Karpas-422 (cell line): ENCODE measurements at regions not wholly inside any gene's neighbourhood (a gene's known extent, or its start where the extent isn't known, plus 50 kb on each side); places are given as distances from the start of the nearest gene placed in this dataset.
"Not testable (repeated sequence)": the region's sequence is repeated elsewhere in the genome, so short reads cannot be mapped to it uniquely, and the experiment has no call there.

Source experiments
- DNase-seq: peaks from one replicate; pipeline ENCODE4 v3.0.0-alpha.2; 2015
- H2AFZ ChIP-seq: fragments of 200-600 bp; sonication (generic); 2 replicates; pipeline ENCODE4 v1.6.1; 2014; ENCODE audit warnings: antibody characterized with exemption, low read length, mixed read lengths
- H3K27ac ChIP-seq: fragments of 200-600 bp; sonication (generic); 2 replicates; pipeline ENCODE4 v1.5.1; 2014; ENCODE audit warnings: mild to moderate bottlenecking, low read length, moderate library complexity
- H3K27me3 ChIP-seq: fragments of 200-600 bp; sonication (generic); 2 replicates; pipeline ENCODE4 v1.6.1; 2014; ENCODE audit warnings: low read length, mixed read lengths
- H3K36me3 ChIP-seq: fragments of 200-600 bp; sonication (generic); 2 replicates; pipeline ENCODE4 v1.6.1; 2014; ENCODE audit warnings: low read length, mixed read lengths; ENCODE audit not compliant: insufficient read depth
- H3K4me1 ChIP-seq: fragments of 200-600 bp; sonication (generic); 2 replicates; pipeline ENCODE4 v1.6.1; 2014; ENCODE audit warnings: mild to moderate bottlenecking, low read length, mixed read lengths
- H3K4me2 ChIP-seq: fragments of 200-600 bp; sonication (generic); 2 replicates; pipeline ENCODE4 v1.6.1; 2014; ENCODE audit warnings: low read length, low read depth, mild to moderate bottlenecking; ENCODE audit not compliant: poor library complexity, severe bottlenecking
- H3K4me3 ChIP-seq: fragments of 200-600 bp; sonication (generic); 2 replicates; pipeline ENCODE4 v1.5.1; 2014; ENCODE audit warnings: mild to moderate bottlenecking, antibody characterized with exemption, low read length, mixed read lengths
- H3K79me2 ChIP-seq: fragments of 200-600 bp; sonication (generic); 2 replicates; pipeline ENCODE4 v1.6.1; 2014; ENCODE audit warnings: mild to moderate bottlenecking, low read length, mixed read lengths
- H3K9ac ChIP-seq: fragments of 200-600 bp; sonication (generic); 2 replicates; pipeline ENCODE4 v1.6.0; 2014; ENCODE audit warnings: low read length
- H3K9me2 ChIP-seq: fragments of 200-600 bp; sonication (generic), shearing (Covaris generic); replicated peaks from 2 replicates; pipeline ENCODE4 v1.6.0; 2014; ENCODE audit warnings: mild to moderate bottlenecking, low read length, moderate library complexity; ENCODE audit not compliant: insufficient read depth
- H3K9me3 ChIP-seq: fragments of 300-700, 200-600 bp; sonication (generic); 2 replicates; pipeline ENCODE4 v1.6.1; 2014; ENCODE audit warnings: low read length, mixed read lengths
- H4K20me1 ChIP-seq: fragments of 200-600 bp; sonication (generic); 2 replicates; pipeline ENCODE4 v1.6.1; 2014; ENCODE audit warnings: mild to moderate bottlenecking, antibody characterized with exemption, low read length, low read depth; ENCODE audit not compliant: insufficient read depth

DNA sequence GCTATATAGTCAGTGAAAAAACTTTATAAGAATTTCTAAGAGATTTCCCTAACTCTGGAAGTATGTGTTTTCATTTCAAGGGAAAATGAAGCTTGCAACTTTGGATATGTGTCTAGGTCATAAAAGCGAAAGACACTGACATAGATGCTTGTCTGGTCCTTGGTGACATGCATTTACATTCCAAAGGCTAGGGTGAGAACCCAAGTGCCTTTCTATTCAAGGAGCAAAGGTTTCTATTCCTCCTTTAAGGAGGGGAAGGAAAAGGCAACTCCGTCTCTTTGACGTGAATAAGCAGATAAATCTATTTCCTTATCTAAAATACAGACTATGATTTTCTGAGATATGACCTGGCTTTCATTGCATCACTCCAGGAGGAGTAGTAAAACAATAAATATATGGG, 261.1 kb downstream of the CDH7 start:
- no peak for DNase-seq
- Histone ChIP-seq H3K79me2 (no peaks in the 10 kb centered on the region), H3K27me3 (no peaks in the 10 kb centered on the region), H3K9me2 (no peaks in the 10 kb centered on the region), H2AFZ (no peak overlapping the region), H3K36me3 (no peaks in the 10 kb centered on the region), H3K4me1 (no peaks in the 10 kb centered on the region), H4K20me1 (no peaks in the 10 kb centered on the region), H3K9me3 (peaks cover 74% of the 10 kb centered on the region), H3K4me3 (no peak overlapping the region), H3K4me2 (no peak overlapping the region), H3K9ac (no peak overlapping the region), H3K27ac (no peak overlapping the region)

DNA sequence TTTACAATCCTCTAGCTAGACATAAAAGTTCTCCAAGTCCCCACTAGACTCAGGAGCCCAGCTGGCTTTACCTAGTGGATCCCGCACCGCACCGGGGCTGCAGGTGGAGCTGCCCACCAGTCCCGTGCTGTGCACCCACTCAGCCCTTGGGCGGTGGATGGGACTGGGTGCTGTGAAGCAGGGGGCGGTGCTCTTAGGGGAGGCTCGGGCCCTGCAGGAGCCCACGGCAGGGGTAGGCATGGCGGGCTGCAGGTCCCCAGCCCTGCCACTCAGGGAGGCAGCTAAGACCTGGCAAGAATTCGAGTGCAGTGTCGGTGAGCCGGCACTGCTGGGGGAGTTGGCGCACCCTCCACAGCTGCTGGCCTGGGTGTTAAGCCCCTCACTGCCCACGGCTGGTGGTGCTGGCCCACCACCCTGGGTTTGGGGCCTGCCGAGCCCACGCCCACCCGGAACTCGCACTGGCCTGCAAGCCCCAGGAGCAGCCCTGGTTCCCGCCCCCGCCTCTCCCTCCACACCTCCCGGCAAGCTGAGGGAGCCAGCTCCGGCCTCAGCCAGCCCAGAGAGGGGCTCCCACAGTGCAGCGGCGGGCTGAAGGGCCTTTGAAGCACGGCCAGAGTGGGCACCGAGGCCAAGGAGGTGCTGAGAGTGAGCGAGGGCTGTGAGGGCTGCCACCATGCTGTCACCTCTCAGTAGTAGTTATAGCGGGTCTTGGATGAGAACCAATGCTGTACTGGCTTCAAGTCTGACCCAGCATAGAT, 255.2 kb downstream of the CDH7 start:
- no peaks in the 10 kb centered on the region for H3K4me1 ChIP-seq
- H3K9me3 ChIP-seq, result peaks cover 65% of the 10 kb centered on the region
- DNase-seq, result no peak

DNA sequence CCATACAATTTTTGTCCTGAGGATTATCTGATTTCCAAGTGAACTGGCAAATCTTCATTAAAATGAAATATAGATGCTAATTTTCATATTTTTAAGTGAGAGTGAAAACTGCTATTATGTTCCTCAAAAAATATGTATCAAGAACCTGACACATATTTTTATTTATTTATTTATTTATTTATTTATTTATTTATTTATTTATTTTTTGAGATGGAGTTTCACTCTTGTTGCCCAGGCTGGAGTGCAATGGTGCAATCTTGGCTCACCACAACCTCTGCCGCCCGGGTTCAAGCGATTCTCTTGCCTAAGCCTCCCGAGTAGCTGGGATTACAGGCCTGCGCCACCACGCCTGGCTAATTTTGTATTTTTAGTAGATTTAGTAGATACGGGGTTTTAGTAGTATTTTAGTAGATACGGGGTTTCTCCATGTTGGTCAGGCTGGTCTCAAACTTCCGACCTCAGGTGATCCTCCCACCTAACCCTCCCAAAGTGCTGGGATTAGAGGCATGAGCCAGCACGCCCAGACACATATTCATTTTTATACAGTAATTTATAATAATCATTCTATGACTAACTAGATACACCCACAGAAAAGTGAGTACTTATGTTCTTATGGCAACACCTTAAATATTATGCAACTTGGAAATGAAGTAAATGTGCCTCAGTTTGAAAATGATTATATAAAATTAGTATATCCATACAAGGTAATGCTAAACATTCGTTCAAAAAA, 248.3 kb downstream of the CDH7 start:
- H3K4me1 ChIP-seq, H3K27me3 ChIP-seq, H3K9ac ChIP-seq, H3K27ac ChIP-seq, H3K9me2 ChIP-seq, H3K79me2 ChIP-seq, DNase-seq, H2AFZ ChIP-seq, H4K20me1 ChIP-seq, H3K4me3 ChIP-seq, H3K4me2 ChIP-seq, H3K36me3 ChIP-seq: not testable (repeated sequence)
- H3K9me3 ChIP-seq, result peaks cover 66% of the 10 kb centered on the region

More for the DNA sequence above, 255.2 kb downstream of the CDH7 start:
- Histone ChIP-seq H3K36me3 (no peaks in the 10 kb centered on the region), H3K9me2 (no peaks in the 10 kb centered on the region), H2AFZ (no peak overlapping the region), H3K4me2 (no peak overlapping the region), H3K27me3 (no peaks in the 10 kb centered on the region), H4K20me1 (no peaks in the 10 kb centered on the region), H3K9ac (no peak overlapping the region), H3K4me3 (no peak overlapping the region), H3K79me2 (no peaks in the 10 kb centered on the region), H3K27ac (no peak overlapping the region)

DNA sequence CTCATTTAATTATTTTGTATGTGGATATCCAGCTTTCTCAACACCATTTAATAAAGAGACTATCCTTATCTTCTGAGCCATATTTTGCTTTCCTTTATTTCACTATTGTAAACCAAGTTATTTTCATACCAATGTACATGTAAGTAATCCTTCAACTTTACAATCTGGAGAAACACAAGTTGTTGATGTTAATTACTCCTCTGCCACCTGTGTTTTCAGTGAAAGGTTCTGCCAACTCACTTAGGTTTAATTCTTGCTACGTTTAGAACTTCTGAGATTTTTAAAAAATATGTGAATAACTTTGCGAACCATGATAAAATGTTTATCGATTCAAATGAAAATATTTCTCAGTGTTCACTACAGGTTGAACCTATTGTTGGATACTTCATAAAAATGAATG, 244.4 kb downstream of the CDH7 start:
- no peaks in the 10 kb centered on the region for H4K20me1 ChIP-seq
- H3K27me3 ChIP-seq, result no peaks in the 10 kb centered on the region
- no peak overlapping the region for H3K4me3 ChIP-seq
- H3K4me2 ChIP-seq, result no peak overlapping the region
- H3K4me1 ChIP-seq, result no peaks in the 10 kb centered on the region
- H3K9me3 ChIP-seq, result peaks cover 58% of the 10 kb centered on the region
- no peak for DNase-seq
- no peak overlapping the region for H2AFZ ChIP-seq
- no peaks in the 10 kb centered on the region for H3K9me2 ChIP-seq
- H3K79me2 ChIP-seq, result no peaks in the 10 kb centered on the region
- no peak overlapping the region for H3K27ac ChIP-seq
- H3K9ac ChIP-seq, result no peak overlapping the region
- no peaks in the 10 kb centered on the region for H3K36me3 ChIP-seq

DNA sequence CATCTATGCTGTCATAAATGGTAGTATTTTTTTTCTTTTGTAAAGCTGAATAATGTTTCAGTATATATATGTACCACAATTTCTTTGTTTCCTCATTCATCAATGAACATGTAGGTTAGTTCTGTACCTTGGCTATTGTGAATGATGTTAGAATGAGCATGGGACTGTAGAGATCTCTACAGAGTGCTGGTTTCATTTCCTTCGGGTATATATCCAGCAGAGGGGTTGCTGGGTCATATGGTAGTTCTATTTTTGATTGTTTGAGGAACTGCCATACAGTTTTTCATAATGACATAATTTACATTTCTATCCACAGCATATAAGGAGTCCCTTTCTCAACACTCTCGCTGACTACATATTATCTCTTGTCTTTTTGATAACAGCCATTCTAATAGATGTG, 243.5 kb downstream of the CDH7 start:
- no peak for DNase-seq
- Histone ChIP-seq H3K27ac (no peak overlapping the region), H3K4me1 (no peaks in the 10 kb centered on the region), H3K4me2 (no peak overlapping the region), H4K20me1 (no peaks in the 10 kb centered on the region), H2AFZ (no peak overlapping the region), H3K79me2 (no peaks in the 10 kb centered on the region), H3K9me3 (peaks cover 55% of the 10 kb centered on the region), H3K27me3 (no peaks in the 10 kb centered on the region), H3K4me3 (no peak overlapping the region), H3K36me3 (no peaks in the 10 kb centered on the region), H3K9me2 (no peaks in the 10 kb centered on the region), H3K9ac (no peak overlapping the region)

DNA sequence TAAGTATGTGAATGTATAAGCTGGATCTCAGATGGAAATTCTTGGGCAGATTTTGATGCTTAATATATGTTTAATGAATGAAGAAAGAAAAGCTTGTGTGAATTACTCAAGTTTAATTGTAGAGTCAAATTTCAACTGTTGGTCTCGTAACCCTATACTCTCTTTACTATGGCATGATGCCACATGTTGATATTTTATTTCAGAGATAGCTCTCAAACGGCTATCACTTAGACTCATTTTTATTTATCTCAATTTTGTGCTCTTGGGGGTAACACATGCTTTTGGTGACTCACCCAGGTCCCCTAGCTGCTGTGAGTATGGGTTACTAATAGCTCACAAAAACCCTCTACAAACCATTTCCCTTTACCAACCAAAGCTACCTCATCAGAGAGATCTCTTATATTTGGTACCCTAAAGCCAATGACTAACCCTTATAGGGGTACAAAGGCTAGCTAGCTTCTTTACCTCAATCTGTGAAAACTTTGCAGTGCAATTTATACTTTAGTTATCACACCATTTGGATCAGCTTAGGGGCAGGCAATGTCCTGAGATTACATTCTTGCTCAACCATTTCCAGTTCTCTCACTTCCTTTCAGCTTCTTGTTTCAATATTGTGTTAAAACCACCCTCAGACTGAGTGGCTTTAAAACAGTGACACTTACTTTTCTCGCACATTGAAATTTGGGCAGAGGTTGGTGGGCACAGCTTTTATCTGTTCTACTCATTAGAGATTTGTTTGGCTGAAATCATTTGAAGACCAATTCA, 240.3 kb downstream of the CDH7 start:
- no peak for DNase-seq
- Histone ChIP-seq H3K9me2 (no peaks in the 10 kb centered on the region), H3K9me3 (peaks cover 53% of the 10 kb centered on the region), H3K27ac (no peak overlapping the region), H3K79me2 (no peaks in the 10 kb centered on the region), H4K20me1 (no peaks in the 10 kb centered on the region), H3K27me3 (no peaks in the 10 kb centered on the region), H3K4me1 (no peaks in the 10 kb centered on the region), H3K9ac (no peak overlapping the region), H3K36me3 (no peaks in the 10 kb centered on the region), H2AFZ (no peak overlapping the region), H3K4me3 (no peak overlapping the region), H3K4me2 (no peak overlapping the region)

DNA sequence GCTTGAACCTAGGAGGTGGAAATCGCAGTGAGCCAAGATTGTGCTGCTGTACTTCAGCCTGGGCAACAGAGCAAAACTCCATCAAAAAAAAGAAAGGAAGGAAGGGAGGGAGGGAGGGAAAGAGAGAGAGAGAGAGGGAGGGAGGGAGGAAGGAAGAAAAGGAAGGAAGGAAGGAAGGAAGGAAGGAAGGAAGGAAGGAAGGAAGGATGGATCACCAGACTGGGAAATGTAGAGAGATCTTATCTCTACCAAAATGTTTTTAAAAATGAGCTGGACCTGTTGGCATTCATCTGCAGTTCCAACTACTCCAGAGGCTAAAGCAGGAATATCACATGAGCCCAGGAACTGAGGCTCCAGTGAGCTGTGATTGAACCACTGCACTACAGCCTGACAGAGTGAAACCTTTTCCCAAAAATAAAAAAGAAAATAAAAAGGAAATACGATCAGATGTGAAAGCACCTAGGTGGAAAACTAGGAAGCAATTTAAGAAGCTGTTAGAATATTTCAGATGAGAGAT, 239.4 kb downstream of the CDH7 start:
- Histone ChIP-seq H4K20me1 (no peaks in the 10 kb centered on the region), H3K9me3 (peaks cover 58% of the 10 kb centered on the region), H3K36me3 (no peaks in the 10 kb centered on the region), H2AFZ (no peak overlapping the region), H3K9me2 (no peaks in the 10 kb centered on the region), H3K27me3 (no peaks in the 10 kb centered on the region), H3K79me2 (no peaks in the 10 kb centered on the region), H3K4me2 (no peak overlapping the region), H3K27ac (no peak overlapping the region), H3K9ac (no peak overlapping the region), H3K4me1 (no peaks in the 10 kb centered on the region), H3K4me3 (no peak overlapping the region)
- DNase-seq, result no peak

DNA sequence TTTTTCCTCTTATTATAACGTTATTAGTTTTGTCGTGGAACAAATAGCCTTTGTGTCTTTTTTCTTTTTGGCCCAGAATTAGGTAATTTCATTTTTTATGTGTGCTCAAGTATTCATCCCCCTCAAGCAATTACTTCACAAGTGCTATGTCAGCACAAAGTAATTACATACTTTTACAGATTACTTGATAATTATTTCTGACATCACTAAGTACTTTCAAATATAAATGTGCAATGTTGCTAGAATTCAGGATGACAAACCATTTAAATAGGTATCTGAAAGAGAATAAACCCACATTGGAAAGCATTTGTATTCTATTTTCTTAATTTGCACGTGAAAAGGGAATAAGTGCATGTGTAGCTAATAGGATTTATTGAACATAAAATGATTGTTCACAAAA, 238.2 kb downstream of the CDH7 start:
- H3K9ac ChIP-seq, result no peak overlapping the region
- no peak overlapping the region for H3K4me3 ChIP-seq
- no peak for DNase-seq
- H3K4me1 ChIP-seq, result no peaks in the 10 kb centered on the region
- H3K36me3 ChIP-seq, result no peaks in the 10 kb centered on the region
- no peaks in the 10 kb centered on the region for H4K20me1 ChIP-seq
- H3K27ac ChIP-seq, result no peak overlapping the region
- peaks cover 52% of the 10 kb centered on the region for H3K9me3 ChIP-seq
- no peaks in the 10 kb centered on the region for H3K9me2 ChIP-seq
- H3K79me2 ChIP-seq, result no peaks in the 10 kb centered on the region
- no peak overlapping the region for H3K4me2 ChIP-seq
- no peak overlapping the region for H2AFZ ChIP-seq
- no peaks in the 10 kb centered on the region for H3K27me3 ChIP-seq
